Endodermal cell (in vitro differentiated cells): ENCODE measurements at regions not wholly inside any gene's neighbourhood (a gene's known extent, or its start where the extent isn't known, plus 50 kb on each side); places are given as distances from the start of the nearest gene placed in this dataset.

Experiments
- DNase-seq: peaks from one replicate; pipeline ENCODE4 v3.0.0-alpha.2; 2017
- H3K27ac ChIP-seq: 2 replicates; pipeline ENCODE4 v1.5.1; 2013; ENCODE audit warnings: mild to moderate bottlenecking, low read depth, low read length, moderate library complexity
- H3K27me3 ChIP-seq: 2 replicates; pipeline ENCODE4 v1.6.1; 2013; ENCODE audit warnings: mild to moderate bottlenecking, low read length, moderate library complexity; ENCODE audit not compliant: insufficient read depth, control insufficient read depth, poor library complexity, severe bottlenecking
- H3K36me3 ChIP-seq: 2 replicates; pipeline ENCODE4 v1.7.0; 2013; ENCODE audit warnings: mild to moderate bottlenecking, low read length, moderate library complexity; ENCODE audit not compliant: control insufficient read depth, insufficient read depth
- H3K4me1 ChIP-seq: one replicate; pipeline ENCODE4 v1.7.0; 2013; ENCODE audit warnings: low read length; ENCODE audit not compliant: control insufficient read depth, insufficient read depth
- H3K4me3 ChIP-seq: 2 replicates; pipeline ENCODE4 v1.5.1; 2013; ENCODE audit warnings: mild to moderate bottlenecking, low read length, moderate library complexity
- H3K9ac ChIP-seq: 2 replicates; pipeline ENCODE4 v1.6.1; 2013; ENCODE audit warnings: mild to moderate bottlenecking, low read length, moderate library complexity; ENCODE audit not compliant: poor library complexity, severe bottlenecking; ENCODE audit errors: extremely low read depth
- H3K9me3 ChIP-seq: 2 replicates; pipeline ENCODE4 v1.6.1; 2013; ENCODE audit warnings: mild to moderate bottlenecking, low read length, moderate library complexity; ENCODE audit not compliant: control insufficient read depth
- H3K27ac Mint-ChIP-seq: 2 replicates; pipeline ENCODE4 v1.8.0; 2020; ENCODE audit warnings: mixed read lengths
- H3K27me3 Mint-ChIP-seq: 2 replicates; pipeline ENCODE4 v1.8.0; 2021; ENCODE audit warnings: mild to moderate bottlenecking, mixed read lengths; ENCODE audit not compliant: insufficient read depth
- H3K36me3 Mint-ChIP-seq: 2 replicates; pipeline ENCODE4 v1.8.0; 2020; ENCODE audit warnings: low read depth, mixed read lengths
- H3K4me1 Mint-ChIP-seq: 2 replicates; pipeline ENCODE4 v1.8.0; 2020; ENCODE audit warnings: mixed read lengths
- H3K4me3 Mint-ChIP-seq: 2 replicates; pipeline ENCODE4 v1.8.0; 2020; ENCODE audit warnings: mild to moderate bottlenecking, moderate library complexity, mixed read lengths
- H3K9me3 Mint-ChIP-seq: 2 replicates; pipeline ENCODE4 v1.8.0; 2020; ENCODE audit warnings: mild to moderate bottlenecking, mixed read lengths
- CTCF ChIP-seq: fragments of 200-600 bp; sonication (generic); conservative IDR thresholded peaks from 2 replicates; pipeline ENCODE4 v1.5.0; 2021; ENCODE audit warnings: antibody characterized with exemption, mild to moderate bottlenecking
- WGBS, 2 experiments: methylation state at CpG; one replicate each; pipeline versions ENCODE4 v1.1.5 to v1.1.7; 2013; ENCODE audit warnings: missing lambda C conversion rate in 2 of 2, mixed read lengths in 1 of 2; ENCODE audit not compliant: insufficient coverage in 1 of 2, insufficient read length in 1 of 2; 5-methylcytosine and 5-hydroxymethylcytosine counted together

- H3K9me3 Mint-ChIP-seq: peaks cover 5% of the 10 kb centered on the region
- TF ChIP-seq CTCF: no peak
- H3K27me3 Mint-ChIP-seq: no peaks in the 10 kb centered on the region
- no peaks in the 10 kb centered on the region for H3K36me3 ChIP-seq
- H3K9ac ChIP-seq: no peak overlapping the region
- DNase-seq: peak; percentile 36
- H3K4me3 Mint-ChIP-seq: no peak overlapping the region
- H3K4me3 ChIP-seq: no peak overlapping the region
- peaks cover 11% of the 10 kb centered on the region for H3K4me1 Mint-ChIP-seq
- H3K9me3 ChIP-seq: no peaks in the 10 kb centered on the region
- no peaks in the 10 kb centered on the region for H3K4me1 ChIP-seq
- H3K27me3 ChIP-seq: no peaks in the 10 kb centered on the region
- no peaks in the 10 kb centered on the region for H3K36me3 Mint-ChIP-seq
- H3K27ac Mint-ChIP-seq: no peak overlapping the region
- 88 to 97% methylated on average over 15 to 22 of the region's 22 CpGs for WGBS, 2 experiments
- H3K27ac ChIP-seq: no peak overlapping the region
Observed at GRCh38 chr4:8740666-8741395, 130.8 kb downstream of the HMX1 start.

GRCh38 chr4:8739820-8740665, 131.6 kb downstream of the HMX1 start:
- Mint-ChIP-seq H3K27me3 (no peaks in the 10 kb centered on the region), H3K9me3 (peaks cover 5% of the 10 kb centered on the region), H3K27ac (no peak overlapping the region), H3K4me3 (no peak overlapping the region), H3K36me3 (no peaks in the 10 kb centered on the region), H3K4me1 (peaks cover 3% of the 10 kb centered on the region)
- Histone ChIP-seq H3K9me3 (no peaks in the 10 kb centered on the region), H3K27ac (no peak overlapping the region), H3K4me3 (no peak overlapping the region), H3K4me1 (no peaks in the 10 kb centered on the region), H3K27me3 (no peaks in the 10 kb centered on the region), H3K36me3 (no peaks in the 10 kb centered on the region), H3K9ac (no peak overlapping the region)
- peak; percentile 46 for DNase-seq
- TF ChIP-seq CTCF: no peak
- WGBS, 2 experiments: 84 to 85% methylated on average over 14 to 23 of the region's 23 CpGs

GRCh38 chr4:8739317-8739716, 132.3 kb downstream of the HMX1 start:
- no peak overlapping the region for H3K9ac ChIP-seq
- no peaks in the 10 kb centered on the region for H3K27me3 Mint-ChIP-seq
- H3K4me3 Mint-ChIP-seq: no peak overlapping the region
- H3K27ac Mint-ChIP-seq: no peak overlapping the region
- H3K36me3 ChIP-seq: no peaks in the 10 kb centered on the region
- peaks cover 11% of the 10 kb centered on the region for H3K9me3 Mint-ChIP-seq
- H3K4me1 Mint-ChIP-seq: no peaks in the 10 kb centered on the region
- DNase-seq: no peak
- H3K27me3 ChIP-seq: no peaks in the 10 kb centered on the region
- 88 to 98% methylated on average over 7 to 11 of the region's 11 CpGs for WGBS, 2 experiments
- no peaks in the 10 kb centered on the region for H3K9me3 ChIP-seq
- H3K4me3 ChIP-seq: no peak overlapping the region
- no peak overlapping the region for H3K27ac ChIP-seq
- H3K4me1 ChIP-seq: no peaks in the 10 kb centered on the region
- no peak for TF ChIP-seq CTCF
- no peaks in the 10 kb centered on the region for H3K36me3 Mint-ChIP-seq
